ENCODE measurements at regions not wholly inside any gene's neighbourhood (a gene's known extent, or its start where the extent isn't known, plus 50 kb on each side); places are given as distances from the start of the nearest gene placed in this dataset.

GRCh38 chr11:115920092-115920461, 415.9 kb upstream of the CADM1 start:
- no peak for DNase-seq (ENCODE audit: low spot score)
- H3K9me3 ChIP-seq (replicated peaks in 1 of 2; ENCODE audit: control insufficient read depth in 2 of 2, insufficient read depth in 1 of 2, low read depth in 1 of 2, low read length in 2 of 2), result no peaks in the 10 kb centered on the region
- H3K27ac ChIP-seq (replicated peaks; ENCODE audit: low read length), result no peak overlapping the region
- no peaks in the 10 kb centered on the region for H3K79me1 ChIP-seq (ENCODE audit: low read depth, low read length)
- H3K14ac ChIP-seq (ENCODE audit: low read length), result no peak overlapping the region
- H2BK5ac ChIP-seq (ENCODE audit: low read length), result no peak overlapping the region
- no peak overlapping the region for H2BK15ac ChIP-seq (ENCODE audit: low read length)
- no peak overlapping the region for H2AFZ ChIP-seq (ENCODE audit: low read length)
- H3K36me3 ChIP-seq (replicated peaks in 1 of 2; ENCODE audit: control insufficient read depth in 2 of 2, insufficient read depth in 2 of 2, low read length in 2 of 2), result no peaks in the 10 kb centered on the region
- no peaks in the 10 kb centered on the region for H3K27me3 ChIP-seq (ENCODE audit: control insufficient read depth in 3 of 3, insufficient read depth in 3 of 3, low read depth in 1 of 3, low read length in 3 of 3)
- no peak overlapping the region for H2AK5ac ChIP-seq (ENCODE audit: low read depth, low read length)
- H2BK12ac ChIP-seq (ENCODE audit: low read length), result no peak overlapping the region
- no peak overlapping the region for H4K8ac ChIP-seq (ENCODE audit: low read depth, low read length)
- H3K23ac ChIP-seq (ENCODE audit: low read depth, low read length, poor library complexity), result no peak overlapping the region
- H3K4me2 ChIP-seq (ENCODE audit: insufficient read depth, low read length, poor library complexity, severe bottlenecking), result no peak overlapping the region
- no peak overlapping the region for H3K9ac ChIP-seq (ENCODE audit: low read depth, low read length, poor library complexity)
- no peak overlapping the region for H4K91ac ChIP-seq (ENCODE audit: low read depth, low read length, poor library complexity)
- peaks cover 0 to 5% of the 10 kb centered on the region in 2 donors for H3K4me1 ChIP-seq (ENCODE audit: control insufficient read depth in 2 of 2, insufficient read depth in 1 of 2, low read depth in 1 of 2, low read length in 2 of 2)
- no peak overlapping the region for H3K4ac ChIP-seq (ENCODE audit: low read length)
- H3K18ac ChIP-seq (ENCODE audit: low read length), result no peak overlapping the region
- no CpG with 5 or more reads among the region's 1 CpG for WGBS, 2 donors (ENCODE audit: extremely low coverage in 2 of 2, insufficient read length in 2 of 2, insufficient replicate concordance in 1 of 2)
- H2BK120ac ChIP-seq (ENCODE audit: low read depth, low read length), result no peak overlapping the region
- H3K4me3 ChIP-seq (ENCODE audit: low read length in 2 of 2), result no peak overlapping the region

- Histone ChIP-seq H3K23ac (ENCODE audit: low read depth, low read length, poor library complexity) (no peak overlapping the region), H3K4me1 (ENCODE audit: control insufficient read depth in 2 of 2, insufficient read depth in 1 of 2, low read depth in 1 of 2, low read length in 2 of 2) (peaks cover 0 to 5% of the 10 kb centered on the region in 2 donors), H3K9me3 (replicated peaks in 1 of 2; ENCODE audit: control insufficient read depth in 2 of 2, insufficient read depth in 1 of 2, low read depth in 1 of 2, low read length in 2 of 2) (no peaks in the 10 kb centered on the region), H3K27ac (replicated peaks; ENCODE audit: low read length) (no peak overlapping the region), H2BK5ac (ENCODE audit: low read length) (no peak overlapping the region), H3K4me2 (ENCODE audit: insufficient read depth, low read length, poor library complexity, severe bottlenecking) (no peak overlapping the region), H4K91ac (ENCODE audit: low read depth, low read length, poor library complexity) (no peak overlapping the region), H2BK12ac (ENCODE audit: low read length) (no peak overlapping the region), H3K14ac (ENCODE audit: low read length) (no peak overlapping the region), H2BK15ac (ENCODE audit: low read length) (no peak overlapping the region), H2BK120ac (ENCODE audit: low read depth, low read length) (no peak overlapping the region), H3K27me3 (ENCODE audit: control insufficient read depth in 3 of 3, insufficient read depth in 3 of 3, low read depth in 1 of 3, low read length in 3 of 3) (no peaks in the 10 kb centered on the region), H2AFZ (ENCODE audit: low read length) (no peak overlapping the region), H3K79me1 (ENCODE audit: low read depth, low read length) (no peaks in the 10 kb centered on the region), H3K4ac (ENCODE audit: low read length) (no peak overlapping the region), H3K4me3 (ENCODE audit: low read length in 2 of 2) (no peak overlapping the region), H3K36me3 (replicated peaks in 1 of 2; ENCODE audit: control insufficient read depth in 2 of 2, insufficient read depth in 2 of 2, low read length in 2 of 2) (no peaks in the 10 kb centered on the region), H3K9ac (ENCODE audit: low read depth, low read length, poor library complexity) (no peak overlapping the region), H4K8ac (ENCODE audit: low read depth, low read length) (no peak overlapping the region), H2AK5ac (ENCODE audit: low read depth, low read length) (no peak overlapping the region), H3K18ac (ENCODE audit: low read length) (no peak overlapping the region)
- DNase-seq (ENCODE audit: low spot score), result no peak
- WGBS, 2 donors (ENCODE audit: extremely low coverage in 2 of 2, insufficient read length in 2 of 2, insufficient replicate concordance in 1 of 2), result no CpG with 5 or more reads among the region's 4 CpGs
These were observed 415.3 kb upstream of the CADM1 start for GRCh38 chr11:115919341-115920091.

- Histone ChIP-seq H4K8ac (ENCODE audit: low read depth, low read length) (no peak overlapping the region), H3K27me3 (ENCODE audit: control insufficient read depth in 3 of 3, insufficient read depth in 3 of 3, low read depth in 1 of 3, low read length in 3 of 3) (no peaks in the 10 kb centered on the region), H3K4me3 (ENCODE audit: low read length in 2 of 2) (no peak overlapping the region), H3K4me2 (ENCODE audit: insufficient read depth, low read length, poor library complexity, severe bottlenecking) (no peak overlapping the region), H3K9me3 (replicated peaks in 1 of 2; ENCODE audit: control insufficient read depth in 2 of 2, insufficient read depth in 1 of 2, low read depth in 1 of 2, low read length in 2 of 2) (no peaks in the 10 kb centered on the region), H3K4ac (ENCODE audit: low read length) (no peak overlapping the region), H2AFZ (ENCODE audit: low read length) (no peak overlapping the region), H3K9ac (ENCODE audit: low read depth, low read length, poor library complexity) (no peak overlapping the region), H2AK5ac (ENCODE audit: low read depth, low read length) (no peak overlapping the region), H3K14ac (ENCODE audit: low read length) (no peak overlapping the region), H2BK12ac (ENCODE audit: low read length) (no peak overlapping the region), H3K4me1 (ENCODE audit: control insufficient read depth in 2 of 2, insufficient read depth in 1 of 2, low read depth in 1 of 2, low read length in 2 of 2) (peaks cover 0 to 5% of the 10 kb centered on the region in 2 donors), H3K23ac (ENCODE audit: low read depth, low read length, poor library complexity) (no peak overlapping the region), H2BK120ac (ENCODE audit: low read depth, low read length) (no peak overlapping the region), H4K91ac (ENCODE audit: low read depth, low read length, poor library complexity) (no peak overlapping the region), H3K79me1 (ENCODE audit: low read depth, low read length) (no peaks in the 10 kb centered on the region), H3K36me3 (replicated peaks in 1 of 2; ENCODE audit: control insufficient read depth in 2 of 2, insufficient read depth in 2 of 2, low read length in 2 of 2) (no peaks in the 10 kb centered on the region), H2BK15ac (ENCODE audit: low read length) (no peak overlapping the region), H2BK5ac (ENCODE audit: low read length) (no peak overlapping the region), H3K18ac (ENCODE audit: low read length) (no peak overlapping the region), H3K27ac (replicated peaks; ENCODE audit: low read length) (no peak overlapping the region)
- WGBS, 2 donors (ENCODE audit: extremely low coverage in 2 of 2, insufficient read length in 2 of 2, insufficient replicate concordance in 1 of 2), result no CpG with 5 or more reads among the region's 2 CpGs
- no peak for DNase-seq (ENCODE audit: low spot score)
These were observed 414.4 kb upstream of the CADM1 start for GRCh38 chr11:115918576-115918975.

DNA sequence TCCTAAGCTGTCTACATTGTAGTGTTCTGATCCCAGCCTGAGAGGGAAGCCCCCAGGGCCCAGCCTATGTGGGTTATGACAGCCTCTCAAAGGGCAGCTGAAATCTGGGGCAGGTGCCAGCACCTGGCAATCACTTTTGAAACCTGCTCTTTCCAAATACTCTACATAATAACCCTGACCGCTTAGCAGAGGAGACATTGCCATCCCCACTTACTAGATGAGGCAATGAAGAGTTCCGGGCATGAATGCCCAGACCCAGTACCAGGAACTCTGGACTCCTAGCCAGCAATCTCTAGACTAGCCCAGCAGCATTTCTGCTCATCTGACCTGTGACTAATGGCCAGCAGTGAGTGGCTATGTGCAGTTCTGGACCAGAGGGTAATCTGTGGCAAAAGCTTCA, 412.4 kb upstream of the CADM1 start:
- Histone ChIP-seq H3K36me3 (replicated peaks in 1 of 2; ENCODE audit: control insufficient read depth in 2 of 2, insufficient read depth in 2 of 2, low read length in 2 of 2) (no peaks in the 10 kb centered on the region), H4K91ac (ENCODE audit: low read depth, low read length, poor library complexity) (no peak overlapping the region), H3K4me3 (ENCODE audit: low read length in 2 of 2) (no peak overlapping the region), H3K4ac (ENCODE audit: low read length) (no peak overlapping the region), H2AFZ (ENCODE audit: low read length) (no peak overlapping the region), H2BK120ac (ENCODE audit: low read depth, low read length) (no peak overlapping the region), H3K18ac (ENCODE audit: low read length) (no peak overlapping the region), H3K79me1 (ENCODE audit: low read depth, low read length) (no peaks in the 10 kb centered on the region), H3K4me2 (ENCODE audit: insufficient read depth, low read length, poor library complexity, severe bottlenecking) (no peak overlapping the region), H3K9ac (ENCODE audit: low read depth, low read length, poor library complexity) (no peak overlapping the region), H3K4me1 (ENCODE audit: control insufficient read depth in 2 of 2, insufficient read depth in 1 of 2, low read depth in 1 of 2, low read length in 2 of 2) (peaks cover 0 to 13% of the 10 kb centered on the region in 2 donors), H3K14ac (ENCODE audit: low read length) (no peak overlapping the region), H4K8ac (ENCODE audit: low read depth, low read length) (no peak overlapping the region), H3K27me3 (ENCODE audit: control insufficient read depth in 3 of 3, insufficient read depth in 3 of 3, low read depth in 1 of 3, low read length in 3 of 3) (peaks cover 0 to 6% (median 0%) of the 10 kb centered on the region in 3 experiments), H2AK5ac (ENCODE audit: low read depth, low read length) (no peak overlapping the region), H2BK12ac (ENCODE audit: low read length) (no peak overlapping the region), H3K23ac (ENCODE audit: low read depth, low read length, poor library complexity) (no peak overlapping the region), H3K27ac (replicated peaks; ENCODE audit: low read length) (no peak overlapping the region), H2BK5ac (ENCODE audit: low read length) (no peak overlapping the region), H3K9me3 (replicated peaks in 1 of 2; ENCODE audit: control insufficient read depth in 2 of 2, insufficient read depth in 1 of 2, low read depth in 1 of 2, low read length in 2 of 2) (no peaks in the 10 kb centered on the region), H2BK15ac (ENCODE audit: low read length) (no peak overlapping the region)
- DNase-seq (ENCODE audit: low spot score), result no peak
- WGBS, 2 donors (ENCODE audit: extremely low coverage in 2 of 2, insufficient read length in 2 of 2, insufficient replicate concordance in 1 of 2), result no CpG with 5 or more reads among the region's 2 CpGs

Data from neuronal stem cell (in vitro differentiated cells).